ENCODE measurements at regions not wholly inside any gene's neighbourhood (a gene's known extent, or its start where the extent isn't known, plus 50 kb on each side); places are given as distances from the start of the nearest gene placed in this dataset.

GRCh38 chr18:27861539-27861938 is 315.4 kb downstream of the CDH2 start:
- H3K27ac Mint-ChIP-seq (ENCODE audit: unreplicated experiment): no peak overlapping the region
- no peaks in the 10 kb centered on the region for H3K27me3 Mint-ChIP-seq (ENCODE audit: unreplicated experiment)
- DNase-seq (ENCODE audit: extremely low spot score, unreplicated experiment): no peak
- no peaks in the 10 kb centered on the region for H3K36me3 Mint-ChIP-seq (ENCODE audit: unreplicated experiment)
- H3K4me1 Mint-ChIP-seq (ENCODE audit: unreplicated experiment): peaks cover 4% of the 10 kb centered on the region
- H3K4me3 Mint-ChIP-seq (ENCODE audit: unreplicated experiment): no peak overlapping the region
- TF ChIP-seq, protein P1, sequence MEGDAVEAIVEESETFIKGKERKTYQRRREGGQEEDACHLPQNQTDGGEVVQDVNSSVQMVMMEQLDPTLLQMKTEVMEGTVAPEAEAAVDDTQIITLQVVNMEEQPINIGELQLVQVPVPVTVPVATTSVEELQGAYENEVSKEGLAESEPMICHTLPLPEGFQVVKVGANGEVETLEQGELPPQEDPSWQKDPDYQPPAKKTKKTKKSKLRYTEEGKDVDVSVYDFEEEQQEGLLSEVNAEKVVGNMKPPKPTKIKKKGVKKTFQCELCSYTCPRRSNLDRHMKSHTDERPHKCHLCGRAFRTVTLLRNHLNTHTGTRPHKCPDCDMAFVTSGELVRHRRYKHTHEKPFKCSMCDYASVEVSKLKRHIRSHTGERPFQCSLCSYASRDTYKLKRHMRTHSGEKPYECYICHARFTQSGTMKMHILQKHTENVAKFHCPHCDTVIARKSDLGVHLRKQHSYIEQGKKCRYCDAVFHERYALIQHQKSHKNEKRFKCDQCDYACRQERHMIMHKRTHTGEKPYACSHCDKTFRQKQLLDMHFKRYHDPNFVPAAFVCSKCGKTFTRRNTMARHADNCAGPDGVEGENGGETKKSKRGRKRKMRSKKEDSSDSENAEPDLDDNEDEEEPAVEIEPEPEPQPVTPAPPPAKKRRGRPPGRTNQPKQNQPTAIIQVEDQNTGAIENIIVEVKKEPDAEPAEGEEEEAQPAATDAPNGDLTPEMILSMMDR (IDR thresholded peaks at IDR 0.05): no peak
- peaks cover 3% of the 10 kb centered on the region for H3K9me3 Mint-ChIP-seq (ENCODE audit: unreplicated experiment)

DNA sequence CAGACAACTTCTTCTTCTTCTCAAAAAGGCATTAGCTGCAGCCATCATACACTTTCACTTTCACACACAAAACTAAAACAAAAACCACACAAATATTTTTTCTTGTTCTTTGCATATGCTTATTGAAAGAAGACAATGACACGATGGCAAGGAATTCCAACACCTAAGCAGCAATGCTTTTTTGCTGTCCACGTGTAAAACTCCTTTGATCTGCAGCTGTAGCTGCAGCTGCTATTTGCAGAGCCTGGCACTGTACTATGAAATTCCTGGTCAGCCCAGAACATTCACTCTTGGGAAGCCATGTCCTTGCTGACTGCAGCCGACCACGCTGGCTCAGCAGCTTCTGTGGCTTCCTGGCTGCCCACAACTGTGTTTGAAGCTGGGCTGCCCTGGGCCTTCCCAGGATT is 316.2 kb downstream of the CDH2 start:
- H3K27ac Mint-ChIP-seq (ENCODE audit: unreplicated experiment): no peak overlapping the region
- TF ChIP-seq, protein P1 (IDR thresholded peaks at IDR 0.05): no peak
- no peaks in the 10 kb centered on the region for H3K27me3 Mint-ChIP-seq (ENCODE audit: unreplicated experiment)
- peaks cover 4% of the 10 kb centered on the region for H3K4me1 Mint-ChIP-seq (ENCODE audit: unreplicated experiment)
- no peak for DNase-seq (ENCODE audit: extremely low spot score, unreplicated experiment)
- H3K9me3 Mint-ChIP-seq (ENCODE audit: unreplicated experiment): peaks cover 3% of the 10 kb centered on the region
- H3K36me3 Mint-ChIP-seq (ENCODE audit: unreplicated experiment): no peaks in the 10 kb centered on the region
- H3K4me3 Mint-ChIP-seq (ENCODE audit: unreplicated experiment): peak overlapping the region; percentile 35

DNA sequence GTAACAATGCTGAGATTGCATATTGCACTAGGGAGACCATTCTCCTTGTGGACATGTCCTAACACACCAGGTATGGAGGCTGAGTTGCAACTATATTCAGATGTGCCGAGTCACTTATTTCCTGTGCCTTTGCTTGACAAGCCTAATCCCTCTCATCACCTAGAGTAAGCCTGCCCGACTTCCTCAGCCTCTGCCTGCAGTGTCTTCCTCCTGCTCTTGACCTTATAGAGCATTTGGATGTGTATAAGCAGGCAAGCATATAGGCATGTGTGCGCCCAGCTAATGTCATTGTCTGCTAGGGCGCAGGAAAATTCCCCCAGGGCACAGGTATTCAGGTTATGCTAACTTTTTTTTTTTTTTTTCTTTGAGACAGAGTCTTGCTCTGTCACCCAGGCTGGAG is 316.9 kb downstream of the CDH2 start:
- no peak for DNase-seq (ENCODE audit: extremely low spot score, unreplicated experiment)
- Mint-ChIP-seq H3K9me3 (ENCODE audit: unreplicated experiment) (peaks cover 3% of the 10 kb centered on the region), H3K36me3 (ENCODE audit: unreplicated experiment) (no peaks in the 10 kb centered on the region), H3K4me3 (ENCODE audit: unreplicated experiment) (no peak overlapping the region), H3K4me1 (ENCODE audit: unreplicated experiment) (peaks cover 4% of the 10 kb centered on the region), H3K27me3 (ENCODE audit: unreplicated experiment) (no peaks in the 10 kb centered on the region), H3K27ac (ENCODE audit: unreplicated experiment) (no peak overlapping the region)
- TF ChIP-seq, protein P1 (IDR thresholded peaks at IDR 0.05): no peak

DNA sequence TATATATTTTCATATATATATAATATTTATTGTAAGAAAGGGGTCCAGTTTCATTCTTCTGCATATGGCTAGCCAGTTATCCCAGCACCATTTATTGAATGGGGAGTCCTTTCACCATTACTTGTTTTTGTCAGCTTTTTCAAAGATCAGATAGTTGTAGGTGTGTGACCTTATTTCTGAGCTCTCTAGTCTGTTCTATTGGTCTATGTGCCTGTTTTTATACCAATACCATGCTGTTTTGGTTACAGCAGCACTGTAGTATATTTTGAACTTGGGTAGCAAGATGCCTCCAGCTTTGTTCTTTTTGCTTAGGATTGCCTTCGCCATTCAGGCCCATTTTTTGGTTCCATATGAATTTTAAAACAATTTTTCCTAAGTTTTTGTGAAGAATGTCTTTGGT is 320.1 kb downstream of the CDH2 start:
- no peak overlapping the region for H3K27ac Mint-ChIP-seq (ENCODE audit: unreplicated experiment)
- H3K36me3 Mint-ChIP-seq (ENCODE audit: unreplicated experiment): no peaks in the 10 kb centered on the region
- H3K4me3 Mint-ChIP-seq (ENCODE audit: unreplicated experiment): no peak overlapping the region
- H3K27me3 Mint-ChIP-seq (ENCODE audit: unreplicated experiment): no peaks in the 10 kb centered on the region
- peaks cover 3% of the 10 kb centered on the region for H3K9me3 Mint-ChIP-seq (ENCODE audit: unreplicated experiment)
- TF ChIP-seq, protein P1 (IDR thresholded peaks at IDR 0.05): no peak
- peaks cover 4% of the 10 kb centered on the region for H3K4me1 Mint-ChIP-seq (ENCODE audit: unreplicated experiment)
- no peak for DNase-seq (ENCODE audit: extremely low spot score, unreplicated experiment)

GRCh38 chr18:27855486-27855885 is 321.4 kb downstream of the CDH2 start:
- H3K4me1 Mint-ChIP-seq (ENCODE audit: unreplicated experiment): peaks cover under 1% of the 10 kb centered on the region
- no peak overlapping the region for H3K4me3 Mint-ChIP-seq (ENCODE audit: unreplicated experiment)
- TF ChIP-seq, protein P1 (IDR thresholded peaks at IDR 0.05): no peak
- no peak overlapping the region for H3K27ac Mint-ChIP-seq (ENCODE audit: unreplicated experiment)
- H3K9me3 Mint-ChIP-seq (ENCODE audit: unreplicated experiment): peaks cover 3% of the 10 kb centered on the region
- H3K36me3 Mint-ChIP-seq (ENCODE audit: unreplicated experiment): no peaks in the 10 kb centered on the region
- no peaks in the 10 kb centered on the region for H3K27me3 Mint-ChIP-seq (ENCODE audit: unreplicated experiment)
- DNase-seq (ENCODE audit: extremely low spot score, unreplicated experiment): no peak

All from osteocyte (in vitro differentiated cells).